Loucy (cell line): ENCODE measurements at regions not wholly inside any gene's neighbourhood (a gene's known extent, or its start where the extent isn't known, plus 50 kb on each side); places are given as distances from the start of the nearest gene placed in this dataset.

Experiments used
- CTCF ChIP-seq: fragments of 200-600 bp; sonication (generic); conservative IDR thresholded peaks from 2 replicates; pipeline ENCODE4 v1.5.1; 2014; ENCODE audit warnings: mild to moderate bottlenecking, antibody characterized with exemption, low read length
- EZH2phosphoT487 ChIP-seq: fragments of 200-600 bp; IDR thresholded peaks from 2 replicates; pipeline ENCODE4 v1.6.1; 2018; ENCODE audit warnings: antibody characterized with exemption, mild to moderate bottlenecking, moderate library complexity, borderline replicate concordance

GRCh38 chr4:159906051-159906450, 803.2 kb downstream of the RAPGEF2 start:
- TF ChIP-seq EZH2phosphoT487 (no peak), CTCF (no peak)
